ENCODE measurements at regions not wholly inside any gene's neighbourhood (a gene's known extent, or its start where the extent isn't known, plus 50 kb on each side); places are given as distances from the start of the nearest gene placed in this dataset.
"Not testable (repeated sequence)": the region's sequence is repeated elsewhere in the genome, so short reads cannot be mapped to it uniquely, and the experiment has no call there.

GRCh38 chr1:98286656-98287055 is 365.8 kb upstream of the DPYD start:
- H3K4me3 ChIP-seq, result no peak overlapping the region
- WGBS, 4 donors, result 40 to 50% (median 45%) methylated on average over 1 of the region's 1 CpG
- no peak for DNase-seq
- no peaks in the 10 kb centered on the region for H3K36me3 ChIP-seq (replicated peaks in 1 of 2)
- TF ChIP-seq POLR2A (IDR thresholded peaks at IDR 0.05) (no peak), CTCF (IDR thresholded peaks at IDR 0.05) (no peak)
- intact Hi-C loops (cut with DNase I), result no loop called here
- peaks cover 0 to 5% (median 0%) of the 10 kb centered on the region in 3 donors for H3K9me3 ChIP-seq (replicated peaks in 1 of 3)
- no peaks in the 10 kb centered on the region for H3K4me1 ChIP-seq (replicated peaks in 1 of 2)
- H3K27ac ChIP-seq, result no peak overlapping the region
- H3K27me3 ChIP-seq, result no peaks in the 10 kb centered on the region

GRCh38 chr1:98285286-98285685 is 364.5 kb upstream of the DPYD start:
- H3K4me1 ChIP-seq (replicated peaks in 1 of 2); H3K9me3 ChIP-seq (replicated peaks in 1 of 3); H3K27ac ChIP-seq; DNase-seq; H3K36me3 ChIP-seq (replicated peaks in 1 of 2); H3K4me3 ChIP-seq; intact Hi-C loops (cut with DNase I); H3K27me3 ChIP-seq: not testable (repeated sequence)
- WGBS, 4 donors, result 65 to 88% (median 82%) methylated on average over 2 of the region's 2 CpGs

GRCh38 chr1:98280049-98280448 is 359.2 kb upstream of the DPYD start:
- TF ChIP-seq POLR2A (IDR thresholded peaks at IDR 0.05), result no peak
- TF ChIP-seq CTCF (IDR thresholded peaks at IDR 0.05), result no peak
- H3K27ac ChIP-seq, result no peak overlapping the region
- intact Hi-C loops (cut with DNase I), result no loop called here
- no peak for DNase-seq
- H3K36me3 ChIP-seq (replicated peaks in 1 of 2), result no peaks in the 10 kb centered on the region
- H3K4me3 ChIP-seq, result no peak overlapping the region
- WGBS, 4 donors, result 56 to 65% (median 62%) methylated on average over 4 of the region's 4 CpGs
- no peaks in the 10 kb centered on the region for H3K27me3 ChIP-seq
- H3K9me3 ChIP-seq (replicated peaks in 1 of 3), result no peaks in the 10 kb centered on the region
- H3K4me1 ChIP-seq (replicated peaks in 1 of 2), result no peaks in the 10 kb centered on the region

GRCh38 chr1:98278055-98278454 is 357.2 kb upstream of the DPYD start:
- Histone ChIP-seq H3K36me3 (replicated peaks in 1 of 2) (no peaks in the 10 kb centered on the region), H3K4me1 (replicated peaks in 1 of 2) (no peaks in the 10 kb centered on the region), H3K4me3 (no peak overlapping the region), H3K9me3 (replicated peaks in 1 of 3) (no peaks in the 10 kb centered on the region), H3K27me3 (no peaks in the 10 kb centered on the region), H3K27ac (no peak overlapping the region)
- 55 to 72% (median 64%) methylated on average over 3 of the region's 3 CpGs for WGBS, 4 donors
- DNase-seq, result no peak
- TF ChIP-seq CTCF (IDR thresholded peaks at IDR 0.05) (no peak), POLR2A (IDR thresholded peaks at IDR 0.05) (no peak)
- intact Hi-C loops (cut with DNase I), result no loop called here

GRCh38 chr1:98277118-98277517 is 356.3 kb upstream of the DPYD start:
- intact Hi-C loops (cut with DNase I), result no loop called here
- no peak for DNase-seq
- H3K27me3 ChIP-seq, result no peaks in the 10 kb centered on the region
- no peaks in the 10 kb centered on the region for H3K4me1 ChIP-seq (replicated peaks in 1 of 2)
- TF ChIP-seq CTCF (IDR thresholded peaks at IDR 0.05) (no peak), POLR2A (IDR thresholded peaks at IDR 0.05) (no peak)
- no peaks in the 10 kb centered on the region for H3K9me3 ChIP-seq (replicated peaks in 1 of 3)
- WGBS, 4 donors, result 50 to 61% (median 56%) methylated on average over 2 of the region's 2 CpGs
- H3K36me3 ChIP-seq (replicated peaks in 1 of 2), result no peaks in the 10 kb centered on the region
- H3K27ac ChIP-seq, result no peak overlapping the region
- no peak overlapping the region for H3K4me3 ChIP-seq

Data from adrenal gland (tissue), 9 donors.